ENCODE measurements at regions not wholly inside any gene's neighbourhood (a gene's known extent, or its start where the extent isn't known, plus 50 kb on each side); places are given as distances from the start of the nearest gene placed in this dataset.

DNA sequence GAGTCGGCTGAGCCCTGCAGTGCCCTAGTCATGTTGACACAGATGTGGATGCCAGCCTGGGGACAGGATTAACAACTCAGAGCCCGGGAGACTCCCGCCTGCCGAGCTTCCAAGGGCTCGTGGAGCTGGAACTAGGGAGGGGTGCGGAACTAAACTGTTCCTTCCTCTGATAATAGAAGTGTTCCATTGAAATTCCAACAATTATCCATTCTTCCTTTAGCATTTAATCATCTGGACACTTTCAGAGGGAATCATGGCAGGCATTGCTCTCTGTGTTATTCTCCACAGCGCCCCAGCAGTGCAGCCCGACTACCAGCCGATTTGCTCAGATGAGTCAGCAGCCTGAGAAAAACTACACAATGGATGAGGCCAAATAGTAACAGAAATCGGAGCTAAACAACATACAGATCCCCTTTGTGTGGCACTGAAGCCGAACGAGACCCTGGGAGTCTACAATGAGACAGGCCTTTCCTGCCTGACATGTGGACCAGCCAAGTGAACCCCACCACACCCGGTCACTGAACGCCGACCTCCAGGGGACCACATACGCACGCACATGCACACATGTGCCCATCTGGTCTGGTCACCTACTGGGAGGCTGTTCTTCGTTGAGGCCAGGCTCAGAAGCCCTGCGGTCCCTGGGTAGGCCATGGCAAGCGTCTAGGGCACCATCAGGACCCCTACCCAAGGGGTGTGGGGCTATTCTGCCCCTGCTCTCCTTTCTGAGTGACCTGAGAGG lies 238.4 kb upstream of the AFDN start:
- DNase-seq (ENCODE audit: low spot score) (no peak), ATAC-seq (ENCODE audit: insufficient number of reproducible peaks, low FRiP score, low read depth) (peak; percentile 78)
- H3K4me3 ChIP-seq = no peak overlapping the region

DNA sequence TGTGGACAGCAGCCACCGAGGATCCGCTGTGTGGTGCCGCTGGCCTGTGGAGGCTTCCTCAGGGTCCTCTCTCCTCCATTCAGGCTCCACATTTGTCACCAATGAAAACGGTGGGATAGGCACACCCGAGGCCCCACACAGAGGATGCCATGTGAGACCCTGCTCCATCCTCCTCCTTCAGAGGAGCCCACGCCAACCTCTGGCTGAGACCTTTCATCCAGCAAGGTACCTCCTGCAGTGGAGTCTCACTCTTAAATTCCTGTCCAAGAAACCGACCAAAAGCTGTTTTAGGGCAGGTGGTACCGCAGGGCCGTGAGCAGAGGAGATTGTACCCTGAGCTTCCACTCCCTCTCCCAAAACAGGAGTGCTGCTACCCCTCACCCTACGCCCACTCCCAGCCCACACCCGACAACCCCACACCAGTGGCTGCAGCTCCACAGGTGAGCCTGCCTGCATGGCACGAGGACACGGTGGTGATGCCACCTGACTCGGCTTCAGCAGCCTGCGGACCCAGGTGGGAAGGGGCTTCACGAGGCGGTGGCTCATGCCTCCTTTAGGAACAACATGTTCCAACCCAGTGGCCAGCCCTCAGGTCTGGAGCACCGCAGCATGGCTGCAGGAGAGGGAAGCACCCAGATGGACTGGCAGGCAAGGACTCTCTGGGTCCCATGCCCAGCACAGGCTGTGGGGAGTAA lies 237.6 kb upstream of the AFDN start:
- DNase-seq (ENCODE audit: low spot score) (no peak), ATAC-seq (ENCODE audit: insufficient number of reproducible peaks, low FRiP score, low read depth) (peak; percentile 12)
- Histone ChIP-seq H3K9me3 (no peaks in the 10 kb centered on the region), H3K4me3 (no peak overlapping the region), H3K4me1 (ENCODE audit: control insufficient read depth in 1 of 2, low read depth in 2 of 2) (peaks cover 0 to 3% of the 10 kb centered on the region in 2 donors), H3K36me3 (no peaks in the 10 kb centered on the region), H3K27me3 (replicated peaks; ENCODE audit: insufficient read depth) (no peaks in the 10 kb centered on the region), H3K27ac (no peak overlapping the region)
- TF ChIP-seq, protein P1, sequence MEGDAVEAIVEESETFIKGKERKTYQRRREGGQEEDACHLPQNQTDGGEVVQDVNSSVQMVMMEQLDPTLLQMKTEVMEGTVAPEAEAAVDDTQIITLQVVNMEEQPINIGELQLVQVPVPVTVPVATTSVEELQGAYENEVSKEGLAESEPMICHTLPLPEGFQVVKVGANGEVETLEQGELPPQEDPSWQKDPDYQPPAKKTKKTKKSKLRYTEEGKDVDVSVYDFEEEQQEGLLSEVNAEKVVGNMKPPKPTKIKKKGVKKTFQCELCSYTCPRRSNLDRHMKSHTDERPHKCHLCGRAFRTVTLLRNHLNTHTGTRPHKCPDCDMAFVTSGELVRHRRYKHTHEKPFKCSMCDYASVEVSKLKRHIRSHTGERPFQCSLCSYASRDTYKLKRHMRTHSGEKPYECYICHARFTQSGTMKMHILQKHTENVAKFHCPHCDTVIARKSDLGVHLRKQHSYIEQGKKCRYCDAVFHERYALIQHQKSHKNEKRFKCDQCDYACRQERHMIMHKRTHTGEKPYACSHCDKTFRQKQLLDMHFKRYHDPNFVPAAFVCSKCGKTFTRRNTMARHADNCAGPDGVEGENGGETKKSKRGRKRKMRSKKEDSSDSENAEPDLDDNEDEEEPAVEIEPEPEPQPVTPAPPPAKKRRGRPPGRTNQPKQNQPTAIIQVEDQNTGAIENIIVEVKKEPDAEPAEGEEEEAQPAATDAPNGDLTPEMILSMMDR (IDR thresholded peaks at IDR 0.05) = no peak

More for the DNA sequence above, 238.4 kb upstream of the AFDN start:
- TF ChIP-seq, protein P1 (IDR thresholded peaks at IDR 0.05) = no peak
- H3K27me3 ChIP-seq (replicated peaks; ENCODE audit: insufficient read depth) = no peaks in the 10 kb centered on the region
- peak overlapping the region in 1 of 2 donors; percentile 37 for H3K27ac ChIP-seq
- H3K4me1 ChIP-seq (ENCODE audit: control insufficient read depth in 1 of 2, low read depth in 2 of 2) = peaks cover 0 to 3% of the 10 kb centered on the region in 2 donors
- H3K36me3 ChIP-seq = no peaks in the 10 kb centered on the region
- peaks cover 2% of the 10 kb centered on the region for H3K9me3 ChIP-seq

DNA sequence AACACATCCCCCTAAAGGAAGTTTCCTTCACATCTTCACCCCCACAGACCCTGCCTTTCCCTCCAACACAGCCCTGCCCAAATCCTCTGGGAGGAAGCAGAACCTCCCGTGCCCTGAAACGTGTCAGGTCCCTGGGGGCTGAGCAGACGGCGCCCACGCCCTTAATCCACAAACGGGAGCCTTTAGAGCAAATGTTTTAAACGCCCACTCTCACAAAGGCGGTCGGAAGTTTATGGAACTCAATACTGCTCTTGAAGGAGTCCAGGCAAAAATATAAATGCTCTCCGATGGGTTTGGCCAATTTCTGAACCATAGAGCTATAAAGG lies 237.1 kb upstream of the AFDN start:
- Histone ChIP-seq H3K27me3 (replicated peaks; ENCODE audit: insufficient read depth) (no peaks in the 10 kb centered on the region), H3K9me3 (no peaks in the 10 kb centered on the region), H3K4me1 (ENCODE audit: control insufficient read depth in 1 of 2, low read depth in 2 of 2) (peaks cover 0 to 3% of the 10 kb centered on the region in 2 donors), H3K36me3 (no peaks in the 10 kb centered on the region), H3K27ac (no peak overlapping the region), H3K4me3 (no peak overlapping the region)
- TF ChIP-seq, protein P1 (IDR thresholded peaks at IDR 0.05) = no peak
- ATAC-seq (ENCODE audit: insufficient number of reproducible peaks, low FRiP score, low read depth) = no peak
- no peak for DNase-seq (ENCODE audit: low spot score)

DNA sequence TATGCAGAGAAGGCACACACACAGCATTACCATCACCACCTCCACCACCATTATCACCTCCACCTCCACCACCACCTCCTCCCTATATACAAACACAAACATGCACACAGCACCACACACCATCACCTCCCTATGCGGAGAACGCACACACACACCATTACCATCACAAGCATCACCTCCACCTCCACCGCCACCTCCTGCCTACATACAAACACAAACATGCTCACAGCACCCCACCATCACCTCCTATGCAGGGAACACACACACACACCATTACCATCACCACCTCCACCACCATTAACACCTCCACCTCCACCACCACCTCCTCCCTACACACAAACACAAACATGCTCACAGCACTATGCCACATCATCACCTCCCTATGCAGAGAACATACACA lies 236.5 kb upstream of the AFDN start:
- Histone ChIP-seq H3K27me3 (replicated peaks; ENCODE audit: insufficient read depth) (no peaks in the 10 kb centered on the region), H3K9me3 (no peaks in the 10 kb centered on the region), H3K4me1 (ENCODE audit: control insufficient read depth in 1 of 2, low read depth in 2 of 2) (peaks cover 0 to 3% of the 10 kb centered on the region in 2 donors), H3K36me3 (no peaks in the 10 kb centered on the region), H3K4me3 (no peak overlapping the region), H3K27ac (no peak overlapping the region)
- DNase-seq (ENCODE audit: low spot score) (no peak), ATAC-seq (ENCODE audit: insufficient number of reproducible peaks, low FRiP score, low read depth) (no peak)
- TF ChIP-seq, protein P1 (IDR thresholded peaks at IDR 0.05) = no peak
